HG03469 (cell line): ENCODE measurements at regions not wholly inside any gene's neighbourhood (a gene's known extent, or its start where the extent isn't known, plus 50 kb on each side); places are given as distances from the start of the nearest gene placed in this dataset.

Experiments
- ATAC-seq: cut with Tn5 transposase; IDR thresholded peaks from one replicate; pipeline ENCODE4 v1.9.1; 2021; ENCODE audit warnings: mild to moderate bottlenecking, moderate library complexity, moderate number of reproducible peaks; ENCODE audit not compliant: unreplicated experiment

GRCh38 chr14:95442633-95443021 lies 73.8 kb downstream of the SYNE3 start:
- ATAC-seq: peak; percentile 67

- ATAC-seq: no peak
These were observed 74.3 kb downstream of the SYNE3 start for GRCh38 chr14:95442016-95442632.

- ATAC-seq: no peak
These were observed 75.5 kb downstream of the SYNE3 start for GRCh38 chr14:95440951-95441350.

GRCh38 chr14:95440496-95440895 lies 76.0 kb downstream of the SYNE3 start:
- ATAC-seq: no peak

GRCh38 chr14:95439881-95440280 lies 76.6 kb downstream of the SYNE3 start:
- ATAC-seq: no peak

- ATAC-seq: no peak
These were observed 78.7 kb downstream of the SYNE3 start for GRCh38 chr14:95437715-95438114.

- no peak for ATAC-seq
These were observed 80.1 kb downstream of the SYNE3 start for GRCh38 chr14:95436354-95436753.

GRCh38 chr14:95434121-95434520 lies 82.3 kb downstream of the SYNE3 start:
- no peak for ATAC-seq

GRCh38 chr14:95433094-95433478 lies 83.4 kb downstream of the SYNE3 start:
- no peak for ATAC-seq

GRCh38 chr14:95432144-95433093 lies 84.0 kb downstream of the SYNE3 start:
- ATAC-seq: no peak

- ATAC-seq: no peak
These were observed 85.0 kb downstream of the SYNE3 start for GRCh38 chr14:95431199-95432143.

- no peak for ATAC-seq
These were observed 87.9 kb downstream of the SYNE3 start for GRCh38 chr14:95428557-95428956.

- ATAC-seq: no peak
These were observed 90.4 kb downstream of the SYNE3 start for GRCh38 chr14:95426116-95426475.

- ATAC-seq: no peak
These were observed 90.9 kb downstream of the SYNE3 start for GRCh38 chr14:95425369-95426115.

GRCh38 chr14:95424529-95424928 lies 91.9 kb downstream of the SYNE3 start:
- ATAC-seq: no peak

GRCh38 chr14:95421741-95422140 lies 94.7 kb downstream of the SYNE3 start:
- ATAC-seq: no peak

- ATAC-seq: no peak
These were observed 96.4 kb downstream of the SYNE3 start for GRCh38 chr14:95420060-95420459.

GRCh38 chr14:95419569-95419968 lies 96.9 kb downstream of the SYNE3 start:
- no peak for ATAC-seq

- ATAC-seq: no peak
These were observed 97.6 kb downstream of the SYNE3 start for GRCh38 chr14:95418858-95419257.

- ATAC-seq: no peak
These were observed 97.8 kb upstream of the CLMN start for GRCh38 chr14:95417492-95417891.

GRCh38 chr14:95415993-95416392 lies 96.3 kb upstream of the CLMN start:
- ATAC-seq: no peak
